GM12878 (cell line): ENCODE measurements at regions not wholly inside any gene's neighbourhood (a gene's known extent, or its start where the extent isn't known, plus 50 kb on each side); places are given as distances from the start of the nearest gene placed in this dataset.
A peak's percentile ranks its signal among the peaks of the same experiment; 100 is the strongest.

ENCODE experiments used
- ATAC-seq: fragments of 200-7000 bp; cut with Tn5 transposase; 3 replicates; pipeline ENCODE4 v1.9.1; 2020; ENCODE audit warnings: mild to moderate bottlenecking, moderate library complexity
- BruUV-seq: library from RNA; stranded (reverse); fragments of 400-500 nt; replicated peaks from 2 replicates; lab custom pipeline; 2021; lab: Mats Ljungman, UMichigan
- CTCF ChIA-PET: fragments of 300-600 bp; sonication (Branson Sonifier 250); formaldehyde crosslinking; extraction: SDS; loops from one replicate; lab custom pipeline; 2021; ENCODE audit warnings: inconsistent platforms; lab: Yijun Ruan, JAX
- POLR2A ChIA-PET: fragments of 350-600 bp; formaldehyde crosslinking; extraction: SDS; loops from one replicate; lab custom pipeline; 2021; ENCODE audit warnings: inconsistent platforms; lab: Charles Lee
- RAD21 ChIA-PET: fragments of 300-600 bp; sonication (Branson Sonifier 250); formaldehyde crosslinking; loops from one replicate; lab custom pipeline; 2023; ENCODE audit warnings: antibody characterized with exemption; ENCODE audit not compliant: unreplicated experiment; lab: Charles Lee
- SMC1A ChIA-PET: fragments of 300-600 bp; sonication (Branson Sonifier 250); formaldehyde crosslinking; loops from one replicate; lab custom pipeline; 2023; ENCODE audit not compliant: unreplicated experiment, uncharacterized antibody; lab: Charles Lee
- DNase-seq: peaks from one replicate; pipeline ENCODE4 v3.0.0-alpha.2; 2011; ENCODE audit warnings: low read depth, low spot score
- FAIRE-seq: peaks from 3 replicates; lab custom pipeline; 2011; peaks lifted over from hg19 to GRCh38; lab: Jason Lieb, UNC
- H2AFZ ChIP-seq: 2 replicates; pipeline ENCODE4 v1.6.0; 2011; ENCODE audit warnings: low read depth, low read length, control low read depth; ENCODE audit not compliant: control insufficient read depth
- H3K27ac ChIP-seq: 2 replicates; pipeline ENCODE4 v1.5.1; 2011; ENCODE audit warnings: control low read depth; ENCODE audit not compliant: control insufficient read depth, insufficient read depth
- H3K27me3 ChIP-seq, 2 experiments: replicated peaks in 1 of 2; 2 replicates each; pipeline versions ENCODE4 v1.6.0 to v1.6.1; 2011; ENCODE audit warnings: low read length in 1 of 2; ENCODE audit not compliant: control insufficient read depth in 2 of 2, insufficient read depth in 2 of 2
- H3K36me3 ChIP-seq, 2 experiments: 2 replicates each; pipeline ENCODE4 v1.5.1; 2011; ENCODE audit warnings: low read length in 1 of 2; ENCODE audit not compliant: control insufficient read depth in 2 of 2, insufficient read depth in 2 of 2
- H3K4me1 ChIP-seq: 2 replicates; pipeline ENCODE4 v1.6.1; 2011; ENCODE audit warnings: mild to moderate bottlenecking, low read length, moderate library complexity, mixed read lengths; ENCODE audit not compliant: control insufficient read depth, insufficient read depth
- H3K4me2 ChIP-seq: 2 replicates; pipeline ENCODE4 v1.6.0; 2011; ENCODE audit warnings: control low read depth; ENCODE audit not compliant: control insufficient read depth, insufficient read depth
- H3K4me3 ChIP-seq: fragments of 200-600 bp; sonication (generic); 2 replicates; pipeline ENCODE4 v1.5.1; 2016
- H3K79me2 ChIP-seq: 2 replicates; pipeline ENCODE4 v1.6.0; 2011; ENCODE audit warnings: low read length; ENCODE audit not compliant: control insufficient read depth, insufficient read depth
- H3K9ac ChIP-seq: 2 replicates; pipeline ENCODE4 v1.8.0; 2011; ENCODE audit warnings: low read length, control low read depth, mixed read lengths; ENCODE audit not compliant: control insufficient read depth, insufficient read depth
- H3K9me3 ChIP-seq: replicated peaks from 3 replicates; pipeline ENCODE4 v1.5.1; 2011; ENCODE audit warnings: mild to moderate bottlenecking, low read length; ENCODE audit not compliant: control insufficient read depth, insufficient read depth
- H4K20me1 ChIP-seq: 2 replicates; pipeline ENCODE4 v1.6.0; 2011; ENCODE audit not compliant: control insufficient read depth, insufficient read depth
- CHD2 ChIP-seq: IDR thresholded peaks from 2 replicates; pipeline ENCODE4 v1.6.1; 2011; ENCODE audit warnings: low read depth, low read length, improper control_type of control experiment, borderline replicate concordance
- EGR1 ChIP-seq, 2 experiments: IDR thresholded peaks; 1 replicate in 1 of 2; 2 replicates in 1 of 2; pipeline ENCODE4 v1.6.1; 2011 to 2012; ENCODE audit warnings: low read depth in 2 of 2, low read length in 2 of 2, borderline replicate concordance in 1 of 2, mild to moderate bottlenecking in 1 of 2, moderate library complexity in 1 of 2
- RFX5 ChIP-seq: IDR thresholded peaks from 2 replicates; pipeline ENCODE4 v1.6.1; 2011; ENCODE audit warnings: low read depth, low read length, improper control_type of control experiment
- TAF1 ChIP-seq: IDR thresholded peaks from 2 replicates; pipeline ENCODE4 v1.6.1; 2011; ENCODE audit warnings: mild to moderate bottlenecking, low read depth, low read length, borderline replicate concordance
- WGBS: methylation state at CpG from one replicate; pipeline ENCODE4 v1.1.6; 2016; ENCODE audit warnings: low lambda C conversion rate; ENCODE audit not compliant: insufficient replicate concordance, insufficient coverage; ENCODE audit errors: missing lambda C conversion rate; 5-methylcytosine and 5-hydroxymethylcytosine counted together
- in situ Hi-C: fragments of 300-500 bp; cut with MboI; formaldehyde crosslinking; loops from 9 replicates; pipeline ENCODE4 v1.14.3; 2018; ENCODE audit warnings: mixed read lengths
- intact Hi-C: fragments of 100-400 bp; cut with micrococcal nuclease; formaldehyde crosslinking; loops from one replicate; pipeline ENCODE4 v1.14.2; 2022; ENCODE audit not compliant: unreplicated experiment
- TF ChIP-seq, protein P1 (sequence below): fragments of 450-650 bp; IDR thresholded peaks from 2 replicates; pipeline ENCODE4 v1.6.1; 2017; ENCODE audit warnings: borderline replicate concordance

DNA sequence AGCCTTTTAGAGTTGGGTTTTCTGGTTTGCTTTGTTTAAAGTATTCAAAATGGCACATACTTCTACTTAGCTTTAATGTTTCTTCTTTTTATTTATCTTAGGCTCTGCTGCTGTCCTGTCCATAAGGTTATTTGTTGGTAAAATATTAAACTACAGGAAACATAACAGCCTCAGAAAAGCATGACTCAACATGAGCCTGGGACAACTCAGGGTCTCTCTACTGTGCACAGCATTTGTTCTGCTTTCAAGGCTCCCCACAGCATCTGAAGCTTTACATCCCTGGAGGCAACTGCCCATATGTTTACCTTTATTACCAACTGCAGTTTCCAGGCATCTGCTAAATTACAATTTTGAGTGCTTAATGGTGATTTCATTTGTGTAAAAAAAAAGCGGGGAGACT, 954.2 kb upstream of the FBXO33 start:
- ChIA-PET SMC1A (no interaction called here), CTCF (interaction anchor here (0.7 to 1.7 kb wide), 2 partner anchors 11 to 706 kb away, joined by 3 to 4 read pairs; no protein-coding TSS in a partner anchor), POLR2A (no interaction called here), RAD21 (no interaction called here)
- H2AFZ ChIP-seq, result no peak overlapping the region
- no peaks in the 10 kb centered on the region for H3K36me3 ChIP-seq
- H3K4me1 ChIP-seq, result no peaks in the 10 kb centered on the region
- no peaks in the 10 kb centered on the region for H3K9me3 ChIP-seq
- ATAC-seq (peak; percentile 48; the same call in 1 of the 3 replicates), FAIRE-seq (no peak), DNase-seq (no peak)
- no peak overlapping the region for H3K4me2 ChIP-seq
- BruUV-seq, result no TSS peak
- 73% methylated on average over 1 of the region's 1 CpG for WGBS
- in situ Hi-C loops (no loop called here), intact Hi-C loops (loop anchor here (10.0 kb wide), 1 partner anchor 432 kb away; no protein-coding TSS in a partner anchor)
- no peaks in the 10 kb centered on the region for H3K27me3 ChIP-seq
- no peak overlapping the region for H3K27ac ChIP-seq
- H4K20me1 ChIP-seq, result no peaks in the 10 kb centered on the region
- no peak overlapping the region for H3K4me3 ChIP-seq
- no peaks in the 10 kb centered on the region for H3K79me2 ChIP-seq
- no peak overlapping the region for H3K9ac ChIP-seq
- no peak for TF ChIP-seq TAF1
- TF ChIP-seq, protein P1, sequence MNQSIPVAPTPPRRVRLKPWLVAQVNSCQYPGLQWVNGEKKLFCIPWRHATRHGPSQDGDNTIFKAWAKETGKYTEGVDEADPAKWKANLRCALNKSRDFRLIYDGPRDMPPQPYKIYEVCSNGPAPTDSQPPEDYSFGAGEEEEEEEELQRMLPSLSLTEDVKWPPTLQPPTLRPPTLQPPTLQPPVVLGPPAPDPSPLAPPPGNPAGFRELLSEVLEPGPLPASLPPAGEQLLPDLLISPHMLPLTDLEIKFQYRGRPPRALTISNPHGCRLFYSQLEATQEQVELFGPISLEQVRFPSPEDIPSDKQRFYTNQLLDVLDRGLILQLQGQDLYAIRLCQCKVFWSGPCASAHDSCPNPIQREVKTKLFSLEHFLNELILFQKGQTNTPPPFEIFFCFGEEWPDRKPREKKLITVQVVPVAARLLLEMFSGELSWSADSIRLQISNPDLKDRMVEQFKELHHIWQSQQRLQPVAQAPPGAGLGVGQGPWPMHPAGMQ, result no peak
- TF ChIP-seq RFX5, result no peak
- no peak for TF ChIP-seq EGR1 (IDR thresholded peaks at IDR 0.05; ENCODE audit: borderline replicate concordance in 1 of 2, low read depth in 2 of 2, low read length in 2 of 2)

DNA sequence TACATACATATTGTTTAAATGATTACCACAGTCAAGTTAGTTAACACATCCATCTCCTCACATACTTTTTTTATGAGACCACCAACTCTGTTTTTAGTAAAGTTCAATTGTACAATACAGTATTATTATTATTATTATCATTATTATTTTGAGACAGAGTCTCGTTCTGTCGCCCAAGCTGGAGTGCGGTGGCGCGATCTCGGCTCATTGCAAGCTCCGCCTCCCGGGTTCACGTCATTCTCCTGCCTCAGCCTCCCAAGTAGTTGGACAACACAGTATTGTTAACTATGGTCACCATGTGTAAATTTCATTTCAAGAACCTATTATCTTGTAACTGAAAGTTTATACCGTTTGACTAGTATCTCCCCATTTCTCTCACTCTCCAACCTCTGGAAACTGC, 942.0 kb upstream of the FBXO33 start:
- CTCF ChIA-PET, result no interaction called here

More for the DNA sequence above, 942.0 kb upstream of the FBXO33 start:
- H3K9me3 ChIP-seq, result no peaks in the 10 kb centered on the region
- SMC1A ChIA-PET, result interaction anchor here (0.8 to 1.0 kb wide), 2 partner anchors 11 to 19 kb away, joined by 3 read pairs; no protein-coding TSS in a partner anchor
- intact Hi-C loops, result no loop called here
- H3K4me2 ChIP-seq, result no peak overlapping the region
- no TSS peak for BruUV-seq
- DNase-seq (no peak), ATAC-seq (no peak), FAIRE-seq (no peak)
- no peaks in the 10 kb centered on the region for H3K36me3 ChIP-seq
- in situ Hi-C loops, result no loop called here
- no peak overlapping the region for H3K9ac ChIP-seq
- H3K79me2 ChIP-seq, result no peaks in the 10 kb centered on the region
- WGBS, result 76% methylated on average over 10 of the region's 10 CpGs
- RAD21 ChIA-PET, result no interaction called here
- H3K4me1 ChIP-seq, result no peaks in the 10 kb centered on the region
- H3K4me3 ChIP-seq, result no peak overlapping the region
- no peaks in the 10 kb centered on the region for H3K27me3 ChIP-seq
- no peak overlapping the region for H2AFZ ChIP-seq
- POLR2A ChIA-PET, result no interaction called here
- H3K27ac ChIP-seq, result no peak overlapping the region
- no peak for TF ChIP-seq CHD2
- TF ChIP-seq, all 136 proteins: peak for 0
- H4K20me1 ChIP-seq, result no peaks in the 10 kb centered on the region
